ENCODE measurements at regions not wholly inside any gene's neighbourhood (a gene's known extent, or its start where the extent isn't known, plus 50 kb on each side); places are given as distances from the start of the nearest gene placed in this dataset.

- Histone ChIP-seq H3K36me3 (no peaks in the 10 kb centered on the region), H3K27me3 (no peaks in the 10 kb centered on the region), H3K4me1 (ENCODE audit: control insufficient read depth in 1 of 2, insufficient read depth in 1 of 2, low read depth in 1 of 2, low read length in 1 of 2) (no peaks in the 10 kb centered on the region), H3K9me3 (no peaks in the 10 kb centered on the region), H3K4me3 (ENCODE audit: low read depth in 1 of 2, low read length in 1 of 2) (no peak overlapping the region), H3K27ac (no peak overlapping the region)
- TF ChIP-seq CTCF (IDR thresholded peaks at IDR 0.05): no peak
These were observed 537.3 kb downstream of the EPHA3 start for GRCh38 chr3:89644716-89645115.

DNA sequence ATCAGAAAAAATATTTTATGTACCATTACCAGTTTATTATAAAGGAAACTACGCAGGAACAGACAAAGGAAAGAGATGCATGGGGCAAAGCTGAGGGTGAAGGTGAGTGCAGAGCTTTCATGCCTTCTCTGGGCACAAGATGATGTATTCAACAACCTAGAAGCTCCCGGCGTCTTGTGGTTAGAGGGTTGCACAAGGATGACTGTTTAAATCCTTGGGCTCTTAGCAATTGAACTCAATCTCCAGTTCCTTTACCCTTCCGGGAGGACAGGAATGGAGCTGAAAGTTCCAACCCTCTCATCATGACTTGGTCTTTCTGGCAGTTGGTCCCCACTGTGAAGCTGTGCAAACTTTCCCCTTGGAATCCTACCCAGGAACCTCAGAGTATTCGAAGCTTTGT, 542.0 kb downstream of the EPHA3 start:
- H3K9me3 ChIP-seq: no peaks in the 10 kb centered on the region
- H3K4me1 ChIP-seq (ENCODE audit: control insufficient read depth in 1 of 2, insufficient read depth in 1 of 2, low read depth in 1 of 2, low read length in 1 of 2): no peaks in the 10 kb centered on the region
- H3K36me3 ChIP-seq: no peaks in the 10 kb centered on the region
- H3K4me3 ChIP-seq (ENCODE audit: low read depth in 1 of 2, low read length in 1 of 2): no peak overlapping the region
- no peak for TF ChIP-seq CTCF (IDR thresholded peaks at IDR 0.05)
- no peaks in the 10 kb centered on the region for H3K27me3 ChIP-seq
- no peak overlapping the region for H3K27ac ChIP-seq

DNA sequence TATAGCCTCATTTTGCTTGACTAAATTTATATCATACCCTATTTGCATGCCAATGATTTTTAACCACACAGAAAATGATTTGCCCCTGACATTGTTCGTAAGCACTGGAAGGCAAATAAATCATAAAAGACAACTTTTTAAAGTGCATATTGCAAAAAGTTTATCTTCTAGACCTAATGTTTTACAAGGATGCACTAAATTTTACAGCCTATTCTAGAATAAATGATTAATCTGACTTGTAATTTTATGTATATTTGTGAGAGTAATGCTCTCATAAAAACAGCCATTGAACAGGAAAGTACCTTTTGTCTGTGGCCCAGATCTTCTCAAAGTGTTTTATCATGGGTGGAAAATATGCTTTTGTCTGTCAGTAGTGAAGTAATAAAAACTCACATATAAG, 546.6 kb downstream of the EPHA3 start:
- no peaks in the 10 kb centered on the region for H3K9me3 ChIP-seq
- H3K4me3 ChIP-seq (ENCODE audit: low read depth in 1 of 2, low read length in 1 of 2): no peak overlapping the region
- no peaks in the 10 kb centered on the region for H3K36me3 ChIP-seq
- no peak for TF ChIP-seq CTCF (IDR thresholded peaks at IDR 0.05)
- no peak overlapping the region for H3K27ac ChIP-seq
- no peaks in the 10 kb centered on the region for H3K4me1 ChIP-seq (ENCODE audit: control insufficient read depth in 1 of 2, insufficient read depth in 1 of 2, low read depth in 1 of 2, low read length in 1 of 2)
- no peaks in the 10 kb centered on the region for H3K27me3 ChIP-seq

DNA sequence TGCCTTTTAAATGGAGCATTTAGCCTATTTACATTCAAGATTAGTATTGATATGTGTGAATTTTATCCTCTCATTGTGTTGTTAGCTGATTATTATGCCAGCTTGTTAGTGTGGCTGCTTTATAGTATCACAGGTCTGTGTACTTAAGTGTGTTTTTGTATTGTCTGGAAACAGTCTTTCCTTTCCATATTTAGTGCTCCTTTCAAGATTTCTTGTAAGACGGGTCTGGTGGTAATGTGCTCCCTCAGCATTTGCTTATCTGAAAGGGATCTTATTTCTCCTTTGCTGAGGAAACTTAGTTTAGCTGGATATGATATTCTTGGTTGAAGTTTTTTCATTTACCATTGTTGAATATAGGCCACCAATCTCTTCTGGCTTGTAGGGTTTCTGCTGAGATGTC, 549.0 kb downstream of the EPHA3 start:
- H3K27ac ChIP-seq: no peak overlapping the region
- no peaks in the 10 kb centered on the region for H3K36me3 ChIP-seq
- H3K4me3 ChIP-seq (ENCODE audit: low read depth in 1 of 2, low read length in 1 of 2): no peak overlapping the region
- no peaks in the 10 kb centered on the region for H3K27me3 ChIP-seq
- H3K9me3 ChIP-seq: no peaks in the 10 kb centered on the region
- no peaks in the 10 kb centered on the region for H3K4me1 ChIP-seq (ENCODE audit: control insufficient read depth in 1 of 2, insufficient read depth in 1 of 2, low read depth in 1 of 2, low read length in 1 of 2)
- no peak for TF ChIP-seq CTCF (IDR thresholded peaks at IDR 0.05)

- H3K9me3 ChIP-seq: no peaks in the 10 kb centered on the region
- no peaks in the 10 kb centered on the region for H3K4me1 ChIP-seq (ENCODE audit: control insufficient read depth in 1 of 2, insufficient read depth in 1 of 2, low read depth in 1 of 2, low read length in 1 of 2)
- TF ChIP-seq CTCF (IDR thresholded peaks at IDR 0.05): no peak
- H3K36me3 ChIP-seq: no peaks in the 10 kb centered on the region
- H3K4me3 ChIP-seq (ENCODE audit: low read depth in 1 of 2, low read length in 1 of 2): no peak overlapping the region
- H3K27ac ChIP-seq: no peak overlapping the region
- H3K27me3 ChIP-seq: no peaks in the 10 kb centered on the region
These were observed 572.3 kb downstream of the EPHA3 start for GRCh38 chr3:89679686-89680085.

DNA sequence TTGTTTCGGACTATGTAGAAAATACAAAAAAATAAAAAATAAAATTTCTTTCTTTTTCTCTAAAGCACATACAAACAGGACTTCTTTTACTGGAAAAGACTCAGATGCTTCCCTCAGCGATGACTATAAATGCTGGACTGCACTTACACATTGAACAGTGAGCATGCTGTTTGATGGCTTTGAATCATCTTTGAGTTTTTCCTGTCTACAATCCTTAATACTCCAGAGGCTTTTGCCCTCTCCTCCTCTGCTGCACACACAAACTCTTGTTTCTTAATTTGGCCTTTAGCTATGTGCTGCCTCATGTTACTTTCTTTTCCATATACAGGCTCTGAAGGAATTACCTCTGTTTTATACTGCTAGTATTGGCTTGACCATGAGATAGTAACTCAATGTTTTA, 575.1 kb downstream of the EPHA3 start:
- Histone ChIP-seq H3K4me1 (ENCODE audit: control insufficient read depth in 1 of 2, insufficient read depth in 1 of 2, low read depth in 1 of 2, low read length in 1 of 2) (no peaks in the 10 kb centered on the region), H3K36me3 (no peaks in the 10 kb centered on the region), H3K27ac (no peak overlapping the region), H3K4me3 (ENCODE audit: low read depth in 1 of 2, low read length in 1 of 2) (no peak overlapping the region), H3K9me3 (no peaks in the 10 kb centered on the region), H3K27me3 (no peaks in the 10 kb centered on the region)
- no peak for TF ChIP-seq CTCF (IDR thresholded peaks at IDR 0.05)
